Erythroblast (primary cell): ENCODE measurements at regions not wholly inside any gene's neighbourhood (a gene's known extent, or its start where the extent isn't known, plus 50 kb on each side); places are given as distances from the start of the nearest gene placed in this dataset.

Source experiments
- DNase-seq, 2 experiments: peaks; one replicate each; lab custom pipeline; 2025; lab: John Stamatoyannopoulos, UW
- GATA1 ChIP-seq: IDR thresholded peaks from 2 replicates; pipeline ENCODE4 v1.6.1; 2011; ENCODE audit warnings: low read depth, mild to moderate bottlenecking, control low read depth, low read length, moderate library complexity
- POLR2A ChIP-seq: IDR thresholded peaks from 2 replicates; pipeline ENCODE4 v1.6.1; 2011; ENCODE audit warnings: mild to moderate bottlenecking, low read length

GRCh38 chr13:29713839-29714238, 118.4 kb upstream of the SLC7A1 start:
- TF ChIP-seq POLR2A: no peak
- TF ChIP-seq GATA1: no peak
- DNase-seq: peak; percentile 24 to 52

GRCh38 chr13:29711776-29712175, 116.3 kb upstream of the SLC7A1 start:
- TF ChIP-seq GATA1 (no peak), POLR2A (no peak)

GRCh38 chr13:29710511-29710910, 115.0 kb upstream of the SLC7A1 start:
- TF ChIP-seq GATA1 (no peak), POLR2A (no peak)
- DNase-seq: no peak

More at GRCh38 chr13:29711776-29712175, 116.3 kb upstream of the SLC7A1 start:
- no peak for DNase-seq

- no peak for TF ChIP-seq GATA1
- no peak for TF ChIP-seq POLR2A
- no peak for DNase-seq
Measured at GRCh38 chr13:29709407-29710069, 114.0 kb upstream of the SLC7A1 start.

GRCh38 chr13:29707876-29708543, 112.5 kb upstream of the SLC7A1 start:
- no peak for TF ChIP-seq POLR2A
- no peak for TF ChIP-seq GATA1
- DNase-seq: peak; percentile 62 to 68

- TF ChIP-seq POLR2A (no peak), GATA1 (no peak)
Measured at GRCh38 chr13:29706923-29707322, 111.4 kb upstream of the SLC7A1 start.

GRCh38 chr13:29704648-29705047, 109.2 kb upstream of the SLC7A1 start:
- TF ChIP-seq GATA1 (no peak), POLR2A (no peak)
- no peak for DNase-seq

More at GRCh38 chr13:29706923-29707322, 111.4 kb upstream of the SLC7A1 start:
- DNase-seq: no peak

GRCh38 chr13:29703421-29703820, 107.9 kb upstream of the SLC7A1 start:
- TF ChIP-seq POLR2A: no peak
- TF ChIP-seq GATA1: no peak
- DNase-seq: no peak

GRCh38 chr13:29702912-29703351, 107.4 kb upstream of the SLC7A1 start:
- no peak for DNase-seq
- TF ChIP-seq GATA1 (no peak), POLR2A (no peak)

GRCh38 chr13:29698106-29698505, 102.6 kb upstream of the SLC7A1 start:
- no peak for DNase-seq
- no peak for TF ChIP-seq POLR2A
- TF ChIP-seq GATA1: no peak

- TF ChIP-seq POLR2A (no peak), GATA1 (no peak)
- no peak for DNase-seq
Measured at GRCh38 chr13:29696606-29697005, 101.1 kb upstream of the SLC7A1 start.

GRCh38 chr13:29693275-29693945, 97.9 kb upstream of the SLC7A1 start:
- no peak for TF ChIP-seq POLR2A
- no peak for TF ChIP-seq GATA1
- no peak for DNase-seq

GRCh38 chr13:29689548-29689947, 94.1 kb upstream of the SLC7A1 start:
- no peak for DNase-seq
- TF ChIP-seq POLR2A (no peak), GATA1 (no peak)

- DNase-seq: no peak
- TF ChIP-seq POLR2A: no peak
- TF ChIP-seq GATA1: no peak
Measured at GRCh38 chr13:29688193-29688592, 92.7 kb upstream of the SLC7A1 start.
